T-helper 1 cell treated with Interleukin-12 subunit alpha and Interleukin-12 subunit beta and Interleukin-4 antibody, amounts not matched to agents 30 μg/mL and 1 μg/mL, for 36 hours (primary cell): ENCODE measurements at regions not wholly inside any gene's neighbourhood (a gene's known extent, or its start where the extent isn't known, plus 50 kb on each side); places are given as distances from the start of the nearest gene placed in this dataset.

Source experiments
- H3K27ac Mint-ChIP-seq: one replicate; pipeline ENCODE4 v1.8.0; 2021; ENCODE audit warnings: mild to moderate bottlenecking, mixed read lengths
- H3K27me3 Mint-ChIP-seq: one replicate; pipeline ENCODE4 v1.8.0; 2021; ENCODE audit warnings: low read depth, mixed read lengths
- H3K36me3 Mint-ChIP-seq: one replicate; pipeline ENCODE4 v1.8.0; 2021; ENCODE audit warnings: low read depth, mixed read lengths
- H3K4me1 Mint-ChIP-seq: one replicate; pipeline ENCODE4 v1.8.0; 2021; ENCODE audit warnings: low read depth, mixed read lengths
- H3K4me3 Mint-ChIP-seq: one replicate; pipeline ENCODE4 v1.8.0; 2021; ENCODE audit warnings: mild to moderate bottlenecking, moderate library complexity, mixed read lengths
- H3K9me3 Mint-ChIP-seq: one replicate; pipeline ENCODE4 v1.8.0; 2021; ENCODE audit warnings: mixed read lengths

DNA sequence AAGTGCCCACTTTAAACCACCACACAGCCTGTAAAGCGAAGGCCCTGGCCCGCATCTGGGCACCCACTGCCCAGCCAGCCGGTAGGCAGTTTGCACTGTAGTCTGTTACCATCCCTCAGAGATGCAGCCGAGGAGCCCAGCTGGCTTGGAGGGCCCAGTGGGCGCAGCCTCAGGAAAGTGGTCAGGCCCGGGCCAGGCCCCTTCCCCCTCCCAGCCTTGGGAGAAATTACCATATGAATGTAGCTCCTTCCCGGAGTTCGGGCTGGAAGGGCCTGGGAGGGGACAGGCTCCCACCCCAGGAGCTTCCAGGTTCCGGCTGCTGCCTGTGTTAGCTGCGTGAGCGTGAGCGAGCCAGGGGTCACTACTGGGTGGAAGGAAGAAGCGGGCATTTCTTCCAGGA, 325.4 kb downstream of the SEC14L1 start:
- H3K36me3 Mint-ChIP-seq, result peaks cover 48% of the 10 kb centered on the region
- peak overlapping the region; percentile 62 for H3K4me3 Mint-ChIP-seq

DNA sequence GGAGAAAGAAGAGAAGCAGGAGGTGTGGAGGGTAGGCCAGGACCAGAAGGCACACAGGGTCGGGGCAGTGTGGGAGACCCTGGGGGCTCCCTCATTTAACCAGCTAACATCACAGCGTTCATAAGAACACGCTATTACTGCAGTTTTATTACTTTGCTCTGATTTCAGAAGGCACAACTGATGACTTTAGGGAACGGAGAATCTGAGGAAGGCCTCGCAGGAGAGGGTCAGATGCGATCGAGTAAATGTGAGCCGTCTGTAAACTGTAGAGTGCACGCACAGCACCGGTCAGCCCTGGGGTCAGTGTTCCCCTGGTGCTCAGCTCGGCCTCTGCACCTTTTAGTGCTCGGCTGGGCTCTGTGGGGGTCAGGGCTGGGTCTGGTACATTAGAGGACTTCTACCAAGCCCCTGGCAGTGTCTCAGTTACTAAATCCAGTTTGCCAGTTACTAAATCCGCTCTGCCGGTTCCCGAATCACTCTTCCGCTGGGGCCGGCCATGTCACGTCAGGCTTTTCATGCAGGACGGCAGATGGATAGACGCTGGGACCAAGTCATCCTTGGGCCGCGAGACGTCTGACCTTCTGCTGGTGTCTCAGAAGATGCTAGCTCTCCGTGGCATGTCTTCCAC, 325.9 kb downstream of the SEC14L1 start:
- H3K4me1 Mint-ChIP-seq, result peaks cover 67% of the 10 kb centered on the region
- H3K27me3 Mint-ChIP-seq, result no peaks in the 10 kb centered on the region
- H3K4me3 Mint-ChIP-seq, result peak overlapping the region; percentile 26
- H3K9me3 Mint-ChIP-seq, result peaks cover 5% of the 10 kb centered on the region
- H3K36me3 Mint-ChIP-seq, result peaks cover 46% of the 10 kb centered on the region
- peak overlapping the region; percentile 80 for H3K27ac Mint-ChIP-seq

More for the DNA sequence above, 325.4 kb downstream of the SEC14L1 start:
- Mint-ChIP-seq H3K27ac (peak overlapping the region; percentile 80), H3K9me3 (peaks cover 5% of the 10 kb centered on the region), H3K27me3 (no peaks in the 10 kb centered on the region), H3K4me1 (peaks cover 68% of the 10 kb centered on the region)

DNA sequence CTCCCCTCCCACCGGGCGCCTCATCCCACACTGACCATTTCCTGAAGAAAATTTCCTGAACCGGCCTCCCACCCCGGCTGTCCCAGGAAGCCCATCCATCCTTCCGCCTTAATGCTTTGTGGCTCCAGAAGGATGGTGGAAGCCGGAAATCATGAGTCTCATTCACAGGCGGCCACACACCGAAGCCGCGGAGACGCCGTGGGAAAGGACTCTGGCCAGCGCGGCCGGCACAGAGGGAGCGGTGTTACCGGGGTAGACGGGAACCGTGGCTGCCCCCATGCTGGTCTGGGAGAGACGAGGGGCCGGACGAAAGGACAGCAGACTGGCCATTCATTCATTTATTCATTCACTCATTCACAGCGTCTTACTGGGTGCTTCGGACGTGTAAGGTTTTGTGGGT, 326.8 kb downstream of the SEC14L1 start:
- Mint-ChIP-seq H3K36me3 (peaks cover 50% of the 10 kb centered on the region), H3K27me3 (no peaks in the 10 kb centered on the region), H3K9me3 (peaks cover 5% of the 10 kb centered on the region), H3K27ac (no peak overlapping the region), H3K4me1 (peaks cover 74% of the 10 kb centered on the region), H3K4me3 (no peak overlapping the region)

DNA sequence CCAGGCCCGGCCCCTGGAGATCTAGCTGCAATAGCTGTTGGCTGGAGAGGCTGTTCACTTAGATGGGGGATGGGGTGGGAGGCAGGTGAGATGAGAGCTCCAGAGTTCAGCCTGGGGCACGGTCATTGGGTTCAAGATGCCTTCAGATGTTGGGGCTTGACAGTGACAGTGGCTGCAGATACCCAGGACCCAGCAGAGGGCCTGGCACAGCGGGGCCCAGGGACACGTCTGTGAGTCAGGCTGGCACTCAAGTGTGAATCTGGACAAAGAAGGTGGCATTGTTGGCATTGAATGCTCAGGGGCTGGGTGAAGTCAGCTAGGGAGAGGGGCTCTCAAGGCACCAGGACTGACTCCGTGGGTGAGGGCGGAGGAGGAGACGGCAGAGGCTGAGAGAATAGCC, 328.1 kb downstream of the SEC14L1 start:
- no peak overlapping the region for H3K4me3 Mint-ChIP-seq
- peaks cover 5% of the 10 kb centered on the region for H3K9me3 Mint-ChIP-seq
- peak overlapping the region; percentile 62 for H3K27ac Mint-ChIP-seq
- no peaks in the 10 kb centered on the region for H3K27me3 Mint-ChIP-seq
- peaks cover 54% of the 10 kb centered on the region for H3K36me3 Mint-ChIP-seq
- peaks cover 77% of the 10 kb centered on the region for H3K4me1 Mint-ChIP-seq

DNA sequence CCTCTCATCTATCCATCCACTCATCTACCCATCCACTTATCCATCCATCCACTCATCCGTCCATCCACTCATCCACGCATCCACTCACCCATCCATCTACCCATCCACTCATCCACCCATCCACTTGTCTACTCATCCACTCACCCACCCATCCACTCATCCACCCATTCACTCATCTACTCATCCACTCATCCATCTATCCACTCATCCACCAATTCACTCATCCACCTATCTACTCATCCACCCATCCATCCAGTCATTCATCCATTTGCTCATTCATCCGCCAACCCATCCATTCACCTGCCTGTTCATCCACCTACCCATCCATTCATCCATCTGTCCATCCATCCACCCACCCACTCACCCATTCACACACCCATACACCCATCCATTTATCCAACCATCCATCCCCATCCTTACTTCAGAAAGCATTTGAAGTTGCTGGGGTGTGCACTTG, 329.6 kb downstream of the SEC14L1 start:
- H3K27me3 Mint-ChIP-seq, result no peaks in the 10 kb centered on the region
- H3K9me3 Mint-ChIP-seq, result peaks cover 5% of the 10 kb centered on the region
- H3K27ac Mint-ChIP-seq, result peak overlapping the region; percentile 71
- H3K4me1 Mint-ChIP-seq, result peaks cover 84% of the 10 kb centered on the region
- H3K4me3 Mint-ChIP-seq, result peak overlapping the region; percentile 19
- H3K36me3 Mint-ChIP-seq, result peaks cover 56% of the 10 kb centered on the region

DNA sequence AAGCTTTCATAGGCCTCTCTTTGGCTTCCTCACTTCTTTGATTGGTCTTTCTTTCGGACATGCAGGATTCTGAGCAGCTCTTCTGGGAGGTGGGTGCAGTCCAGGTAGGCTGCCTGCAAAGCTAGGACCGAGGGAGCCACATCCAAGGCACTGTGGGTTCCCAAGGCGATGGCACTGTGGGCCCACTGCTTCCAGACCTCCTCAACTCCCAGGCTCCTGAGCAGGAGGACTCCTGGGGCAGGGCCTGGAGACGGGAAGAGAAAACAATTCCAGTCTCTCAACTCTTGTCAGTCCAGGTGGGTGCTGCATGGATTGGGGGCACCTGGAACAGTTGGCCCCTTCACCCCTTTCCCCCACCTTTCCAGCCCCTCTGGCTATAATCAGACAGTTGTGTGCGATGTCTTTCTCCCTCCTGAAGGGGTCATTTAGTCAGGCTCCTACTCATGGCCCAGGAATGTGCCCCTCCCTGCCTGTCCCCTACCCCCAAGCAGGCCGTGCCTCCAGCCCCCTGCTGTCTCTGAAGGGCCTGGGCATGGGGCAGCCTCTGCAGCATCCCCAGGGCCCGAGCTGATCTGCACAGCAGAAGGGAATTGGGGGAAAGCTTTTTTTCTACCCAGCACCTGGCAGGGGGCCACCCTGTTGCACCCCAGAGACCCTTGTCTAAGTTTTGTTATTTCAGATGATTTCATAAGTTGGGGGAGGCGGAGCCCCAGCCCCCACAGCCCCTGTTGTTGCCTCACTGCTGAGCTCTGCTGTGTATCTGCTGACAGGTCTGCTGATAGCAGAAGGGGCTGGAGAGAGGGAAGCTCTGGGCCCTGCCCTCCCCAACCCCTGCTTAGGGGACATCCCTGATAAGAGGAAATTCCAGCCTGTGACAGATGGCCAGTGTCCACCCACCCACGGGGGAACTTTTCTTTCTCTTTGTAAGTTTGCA, 330.3 kb downstream of the SEC14L1 start:
- Mint-ChIP-seq H3K27me3 (no peaks in the 10 kb centered on the region), H3K36me3 (peaks cover 58% of the 10 kb centered on the region), H3K27ac (peak overlapping the region; percentile 77), H3K4me3 (peak overlapping the region; percentile 30), H3K4me1 (peaks cover 81% of the 10 kb centered on the region), H3K9me3 (peaks cover 5% of the 10 kb centered on the region)

DNA sequence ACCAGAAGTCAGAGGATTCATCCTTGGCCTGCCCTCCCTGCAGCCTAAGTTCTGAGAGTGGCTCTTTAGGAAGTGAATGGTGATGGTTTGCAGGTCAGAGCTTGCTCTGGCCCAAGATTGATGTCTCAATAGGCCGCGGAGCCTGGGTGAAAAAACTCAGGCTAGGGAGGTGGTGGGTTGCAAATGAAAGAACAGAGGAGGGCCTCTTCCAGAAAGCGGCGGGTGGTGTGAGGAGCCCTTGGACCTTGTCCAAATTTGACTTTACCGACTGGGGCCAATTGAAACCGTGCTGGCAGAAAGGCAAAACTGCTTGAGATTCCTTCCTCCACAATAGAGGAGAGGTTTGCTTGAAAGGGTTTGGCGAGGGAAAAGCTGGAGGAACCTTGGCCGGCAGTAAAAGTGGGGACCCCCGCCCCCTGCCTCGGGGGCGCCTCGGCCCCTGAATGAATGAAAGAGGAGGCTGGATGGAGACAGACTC, 331.3 kb downstream of the SEC14L1 start:
- H3K9me3 Mint-ChIP-seq, result peaks cover 5% of the 10 kb centered on the region
- peaks cover 75% of the 10 kb centered on the region for H3K4me1 Mint-ChIP-seq
- peak overlapping the region; percentile 30 for H3K4me3 Mint-ChIP-seq
- H3K27ac Mint-ChIP-seq, result peak overlapping the region; percentile 77
- H3K27me3 Mint-ChIP-seq, result no peaks in the 10 kb centered on the region
- H3K36me3 Mint-ChIP-seq, result peaks cover 58% of the 10 kb centered on the region

DNA sequence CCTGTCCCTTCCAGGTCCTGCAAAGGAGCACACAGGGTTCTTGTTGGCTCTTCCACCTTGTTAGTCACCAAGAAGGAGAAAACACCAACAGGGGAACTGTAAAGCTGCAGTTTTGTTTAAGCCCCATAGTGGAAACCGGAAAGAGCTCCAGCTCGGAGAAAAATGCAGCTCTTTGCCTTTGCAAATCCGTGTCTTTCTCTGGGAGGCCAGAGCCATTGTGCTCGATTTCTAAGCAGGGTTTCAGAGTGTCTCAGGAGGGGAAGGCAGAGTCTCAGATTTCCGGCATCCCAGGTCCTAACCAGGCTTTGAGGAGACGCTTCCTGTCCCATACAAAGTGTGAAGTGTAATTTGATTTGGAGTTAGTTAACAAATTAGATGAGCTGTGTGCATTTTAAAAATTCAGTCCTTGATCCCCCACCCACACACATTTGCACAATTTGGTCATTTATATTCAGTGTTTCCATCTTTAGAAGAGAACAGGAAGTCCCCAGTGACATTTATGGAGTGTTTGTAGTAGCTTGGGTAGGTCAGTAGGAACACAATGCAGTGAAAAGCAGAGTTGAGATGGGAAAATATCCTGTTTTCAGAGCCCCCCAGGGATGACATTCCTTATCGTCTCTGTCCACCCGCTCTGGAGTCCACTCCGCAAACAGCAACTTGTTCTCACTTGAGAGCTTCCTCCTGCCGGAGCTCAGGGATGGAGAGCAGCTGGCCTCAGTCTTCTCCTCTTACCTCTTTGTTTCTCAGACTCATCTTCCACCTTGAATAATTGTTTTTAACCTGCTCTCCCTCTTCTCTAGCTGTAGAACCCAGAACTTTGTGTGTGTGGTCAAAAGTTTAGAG, 331.9 kb downstream of the SEC14L1 start:
- no peaks in the 10 kb centered on the region for H3K27me3 Mint-ChIP-seq
- peaks cover 64% of the 10 kb centered on the region for H3K36me3 Mint-ChIP-seq
- H3K9me3 Mint-ChIP-seq, result peaks cover 5% of the 10 kb centered on the region
- H3K4me3 Mint-ChIP-seq, result peak overlapping the region; percentile 30
- peaks cover 78% of the 10 kb centered on the region for H3K4me1 Mint-ChIP-seq
- H3K27ac Mint-ChIP-seq, result peak overlapping the region; percentile 77

DNA sequence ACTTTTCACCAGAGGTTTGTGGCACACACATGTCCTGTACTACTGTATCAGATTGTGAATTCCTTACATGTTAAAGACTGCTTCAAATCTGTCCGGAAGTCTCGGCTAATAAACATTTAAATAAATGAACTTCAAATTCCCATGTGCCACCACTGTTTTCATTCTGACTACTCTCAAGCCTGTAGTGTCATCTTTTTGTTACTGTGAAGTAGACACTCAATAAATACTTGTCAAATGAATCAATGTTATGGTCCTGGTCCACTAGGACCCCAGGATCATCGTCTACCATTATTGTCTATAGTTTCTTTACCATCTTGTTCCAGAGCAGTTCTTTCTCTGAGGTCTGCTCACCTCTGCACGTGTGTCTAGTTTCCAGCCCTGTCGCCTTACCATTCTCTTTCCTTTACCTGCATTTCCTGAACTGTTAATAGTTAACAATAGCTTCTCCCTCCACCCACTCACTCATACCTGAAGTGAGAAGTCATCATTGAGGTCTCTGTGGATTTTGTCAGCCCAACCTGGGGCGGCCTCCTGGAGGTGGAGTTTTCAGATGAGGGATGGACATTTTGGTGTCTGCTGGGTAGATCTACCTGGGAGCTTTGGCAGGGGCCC, 333.0 kb downstream of the SEC14L1 start:
- H3K9me3 Mint-ChIP-seq, result peaks cover 5% of the 10 kb centered on the region
- H3K36me3 Mint-ChIP-seq, result peaks cover 59% of the 10 kb centered on the region
- peak overlapping the region; percentile 41 for H3K4me3 Mint-ChIP-seq
- H3K27ac Mint-ChIP-seq, result peak overlapping the region; percentile 77
- peaks cover 73% of the 10 kb centered on the region for H3K4me1 Mint-ChIP-seq
- no peaks in the 10 kb centered on the region for H3K27me3 Mint-ChIP-seq

DNA sequence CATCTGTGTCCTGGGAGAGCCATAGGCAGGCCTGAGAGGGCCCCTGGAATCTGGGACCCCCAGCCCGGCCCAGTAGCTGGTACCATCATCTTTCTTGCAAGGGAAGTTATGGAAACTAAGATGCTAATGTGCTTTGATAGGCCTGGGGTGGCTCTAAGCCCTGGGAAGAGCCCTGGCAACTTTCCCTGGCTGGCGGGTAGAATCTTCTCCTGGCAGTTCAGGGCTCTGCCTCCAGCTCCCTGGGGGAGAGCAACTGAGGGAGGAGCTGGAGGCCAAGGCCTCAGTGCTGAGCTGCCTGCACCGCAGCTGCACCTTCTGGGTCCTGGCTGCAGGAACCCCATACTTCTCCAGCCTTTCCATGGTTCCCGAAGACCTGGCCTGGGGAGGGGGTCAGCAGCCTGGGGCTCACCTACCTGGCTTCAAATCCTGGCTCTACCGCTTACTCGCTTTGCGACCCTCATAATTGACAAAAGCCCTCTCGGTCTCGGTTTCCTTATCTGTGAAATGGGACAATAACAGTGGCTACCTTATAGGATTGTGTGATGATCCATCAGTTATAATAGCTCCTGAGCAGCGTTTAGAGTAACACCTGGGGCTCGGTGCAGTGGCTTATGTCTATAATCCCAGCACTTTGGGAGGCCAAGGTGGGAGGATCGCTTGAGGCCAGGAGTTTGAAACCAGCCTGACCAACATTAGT, 333.7 kb downstream of the SEC14L1 start:
- H3K27ac Mint-ChIP-seq, result peak overlapping the region; percentile 77
- peaks cover 72% of the 10 kb centered on the region for H3K4me1 Mint-ChIP-seq
- H3K27me3 Mint-ChIP-seq, result no peaks in the 10 kb centered on the region
- H3K9me3 Mint-ChIP-seq, result peaks cover 5% of the 10 kb centered on the region
- H3K36me3 Mint-ChIP-seq, result peaks cover 52% of the 10 kb centered on the region
- peak overlapping the region; percentile 41 for H3K4me3 Mint-ChIP-seq

DNA sequence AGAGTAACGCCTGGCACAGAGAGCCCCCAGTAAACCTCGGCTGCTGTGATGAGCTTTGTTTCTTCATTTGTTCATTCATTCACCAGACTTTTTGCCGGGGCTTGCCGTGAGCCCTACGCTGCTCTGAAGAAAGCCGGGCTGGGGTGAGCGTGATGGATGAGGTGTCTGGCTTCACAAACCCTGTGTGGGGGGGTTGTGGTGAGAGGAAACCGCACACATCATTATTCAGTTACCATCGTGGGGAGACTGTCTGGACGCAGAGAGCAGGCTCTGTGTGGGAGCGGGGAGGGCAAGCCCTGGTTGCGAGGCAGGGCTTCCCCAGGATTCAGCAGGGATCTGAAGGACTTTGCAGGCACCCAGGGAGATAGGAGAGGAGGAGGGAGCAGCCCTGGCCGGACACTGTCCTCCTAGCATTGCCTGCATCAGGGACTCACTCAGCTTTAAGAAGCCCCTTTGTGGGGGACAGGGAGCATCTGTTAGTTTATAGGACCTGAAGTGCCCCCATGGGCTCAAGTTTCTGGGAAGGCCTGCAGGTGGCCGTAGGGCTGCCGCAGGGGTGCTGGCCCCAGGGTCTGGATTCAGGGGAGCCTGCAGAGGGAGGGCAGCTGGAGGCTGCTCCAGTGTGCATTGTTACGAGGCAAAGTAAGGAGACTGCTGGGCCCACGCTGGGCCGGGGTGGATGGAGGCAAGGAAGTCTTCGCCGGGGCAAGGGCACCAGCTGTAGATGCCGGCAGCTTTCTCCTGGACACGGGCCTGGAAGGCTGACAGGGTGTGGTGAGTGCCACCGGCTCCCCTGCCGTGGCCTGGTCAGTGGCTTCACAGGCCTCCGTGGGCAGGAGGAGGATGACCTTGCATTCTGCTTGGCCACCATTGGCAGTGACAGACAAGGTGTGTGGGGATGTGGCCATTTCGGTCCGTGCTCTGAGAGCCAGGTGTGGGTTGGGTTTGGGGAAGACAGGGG, 334.5 kb downstream of the SEC14L1 start:
- no peaks in the 10 kb centered on the region for H3K27me3 Mint-ChIP-seq
- peaks cover 43% of the 10 kb centered on the region for H3K36me3 Mint-ChIP-seq
- H3K9me3 Mint-ChIP-seq, result no peaks in the 10 kb centered on the region
- peaks cover 63% of the 10 kb centered on the region for H3K4me1 Mint-ChIP-seq
- peak overlapping the region; percentile 54 for H3K4me3 Mint-ChIP-seq
- H3K27ac Mint-ChIP-seq, result peak overlapping the region; percentile 64

DNA sequence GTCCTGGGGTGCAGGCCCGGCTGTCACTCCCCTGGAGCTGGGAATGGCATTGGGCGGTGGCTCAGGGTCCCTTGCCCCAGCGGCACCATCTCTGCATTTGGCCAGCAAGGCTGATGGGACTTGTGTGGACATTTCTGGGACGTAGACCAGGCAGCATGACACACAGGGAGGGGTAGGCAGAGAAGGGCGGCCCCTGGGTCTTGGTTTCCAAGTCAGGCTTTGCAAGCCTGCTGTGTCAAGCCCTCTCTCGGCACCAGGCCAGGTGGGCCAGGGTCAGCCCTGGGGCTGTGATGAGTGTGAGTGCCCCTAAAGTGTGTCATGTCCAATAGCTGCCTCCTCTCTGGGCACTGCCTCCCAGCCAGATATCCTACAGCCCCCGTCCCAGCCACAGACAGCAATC, 335.2 kb downstream of the SEC14L1 start:
- no peaks in the 10 kb centered on the region for H3K27me3 Mint-ChIP-seq
- peaks cover 36% of the 10 kb centered on the region for H3K36me3 Mint-ChIP-seq
- H3K9me3 Mint-ChIP-seq, result no peaks in the 10 kb centered on the region

More for the DNA sequence above, 335.2 kb downstream of the SEC14L1 start:
- Mint-ChIP-seq H3K4me1 (peaks cover 56% of the 10 kb centered on the region), H3K4me3 (no peak overlapping the region), H3K27ac (no peak overlapping the region)
